ENCODE measurements at regions not wholly inside any gene's neighbourhood (a gene's known extent, or its start where the extent isn't known, plus 50 kb on each side); places are given as distances from the start of the nearest gene placed in this dataset.

GRCh38 chr5:89441965-89442364, 559.0 kb upstream of the MEF2C start:
- DNase-seq = no peak
- no peaks in the 10 kb centered on the region for H3K36me3 ChIP-seq
- H3K4me1 ChIP-seq = peaks cover 0 to 68% (median 4%) of the 10 kb centered on the region in 6 donors
- H3K4me3 ChIP-seq = no peak overlapping the region
- H3K27me3 ChIP-seq (replicated peaks in 1 of 7) = no peaks in the 10 kb centered on the region
- TF ChIP-seq CTCF (IDR thresholded peaks at IDR 0.05 in 8 of 11, conservative IDR thresholded peaks at IDR 0.05 in 3 of 11) (no peak), POLR2AphosphoS5 (IDR thresholded peaks at IDR 0.05) (no peak), POLR2A (IDR thresholded peaks at IDR 0.05) (no peak)
- H3K9me3 ChIP-seq = no peaks in the 10 kb centered on the region
- H3K27ac ChIP-seq = peak overlapping the region in 5 of 8 donors; percentile 4 to 77 (median 59)
- intact Hi-C loops (cut with DNase I; ENCODE audit: low total_unique reads) = no loop called here

GRCh38 chr5:89440670-89441069, 557.7 kb upstream of the MEF2C start:
- WGBS, 5 donors = 67 to 88% (median 77%) methylated on average over 2 of the region's 2 CpGs
- Histone ChIP-seq H3K36me3 (no peaks in the 10 kb centered on the region), H3K9me3 (no peaks in the 10 kb centered on the region), H3K4me1 (peaks cover 0 to 78% (median 4%) of the 10 kb centered on the region in 6 donors), H3K4me3 (no peak overlapping the region), H3K27ac (peak overlapping the region in 2 of 8 donors; percentile 51 to 77), H3K27me3 (replicated peaks in 1 of 7) (no peaks in the 10 kb centered on the region)
- intact Hi-C loops (cut with DNase I; ENCODE audit: low total_unique reads) = no loop called here
- TF ChIP-seq POLR2A (IDR thresholded peaks at IDR 0.05) (no peak), CTCF (IDR thresholded peaks at IDR 0.05 in 8 of 11, conservative IDR thresholded peaks at IDR 0.05 in 3 of 11) (no peak), POLR2AphosphoS5 (IDR thresholded peaks at IDR 0.05) (no peak)
- no peak for DNase-seq

GRCh38 chr5:89437450-89438435, 554.8 kb upstream of the MEF2C start:
- 67 to 73% (median 70%) methylated on average over 4 of the region's 4 CpGs for WGBS, 5 donors
- Histone ChIP-seq H3K9me3 (no peaks in the 10 kb centered on the region), H3K27ac (peak overlapping the region in 4 of 8 donors; percentile 14 to 74 (median 54)), H3K36me3 (no peaks in the 10 kb centered on the region), H3K27me3 (replicated peaks in 1 of 7) (no peaks in the 10 kb centered on the region), H3K4me3 (no peak overlapping the region), H3K4me1 (peaks cover 0 to 54% (median 0%) of the 10 kb centered on the region in 6 donors)
- DNase-seq = no peak
- intact Hi-C loops (cut with DNase I; ENCODE audit: low total_unique reads) = no loop called here
- no peak for TF ChIP-seq POLR2A (IDR thresholded peaks at IDR 0.05)

GRCh38 chr5:89436464-89436863, 553.5 kb upstream of the MEF2C start:
- Histone ChIP-seq H3K36me3 (no peaks in the 10 kb centered on the region), H3K4me3 (no peak overlapping the region), H3K4me1 (peaks cover 0 to 41% (median 0%) of the 10 kb centered on the region in 6 donors), H3K27ac (peak overlapping the region in 5 of 8 donors; percentile 4 to 74 (median 42)), H3K27me3 (replicated peaks in 1 of 7) (no peaks in the 10 kb centered on the region), H3K9me3 (no peaks in the 10 kb centered on the region)
- WGBS, 5 donors = 51 to 72% (median 63%) methylated on average over 3 of the region's 3 CpGs
- no peak for DNase-seq
- intact Hi-C loops (cut with DNase I; ENCODE audit: low total_unique reads) = no loop called here
- TF ChIP-seq CTCF (IDR thresholded peaks at IDR 0.05 in 8 of 11, conservative IDR thresholded peaks at IDR 0.05 in 3 of 11) (no peak), POLR2AphosphoS5 (IDR thresholded peaks at IDR 0.05) (no peak), POLR2A (IDR thresholded peaks at IDR 0.05) (no peak)

Data from spleen (tissue), 11 donors.